Neural cell (in vitro differentiated cells): ENCODE measurements at regions not wholly inside any gene's neighbourhood (a gene's known extent, or its start where the extent isn't known, plus 50 kb on each side); places are given as distances from the start of the nearest gene placed in this dataset.

ENCODE experiments used
- CTCF ChIP-seq: fragments of 450-650 bp; IDR thresholded peaks from 2 replicates; pipeline ENCODE4 v1.5.1; 2014; ENCODE audit warnings: antibody characterized with exemption, mild to moderate bottlenecking, moderate library complexity; ENCODE audit not compliant: poor library complexity, severe bottlenecking
- EZH2 ChIP-seq: fragments of 200-600, 300-800 bp; shearing (Covaris generic), sonication (generic); IDR thresholded peaks from 2 replicates; pipeline ENCODE4 v1.6.1; 2014; ENCODE audit warnings: antibody characterized with exemption, low read length, borderline replicate concordance, mild to moderate bottlenecking; ENCODE audit not compliant: insufficient read depth, poor library complexity, severe bottlenecking

GRCh38 chr10:29897430-29897829 lies 162.0 kb downstream of the JCAD start:
- no peak for TF ChIP-seq CTCF
- no peak for TF ChIP-seq EZH2
